ENCODE measurements at regions not wholly inside any gene's neighbourhood (a gene's known extent, or its start where the extent isn't known, plus 50 kb on each side); places are given as distances from the start of the nearest gene placed in this dataset.

GRCh38 chr4:111992351-111993168 lies 152.7 kb upstream of the FAM241A start:
- Histone ChIP-seq H2BK12ac (ENCODE audit: low read depth, low read length) (no peak overlapping the region), H2BK120ac (replicated peaks; ENCODE audit: low read depth, low read length) (no peak overlapping the region), H3K4me3 (ENCODE audit: extremely low read depth in 1 of 4, insufficient read depth in 2 of 4, low read depth in 3 of 4, low read length in 4 of 4) (no peak overlapping the region), H2BK5ac (ENCODE audit: low read depth, low read length) (no peak overlapping the region), H4K8ac (ENCODE audit: extremely low read depth, insufficient read depth, low read length) (no peak overlapping the region), H4K5ac (ENCODE audit: insufficient read length, low read depth, low read length) (no peak overlapping the region), H2AFZ (ENCODE audit: low read length) (no peak overlapping the region), H3K9me3 (ENCODE audit: insufficient read depth in 2 of 2, low read depth in 1 of 2, low read length in 1 of 2) (no peaks in the 10 kb centered on the region), H3K27me3 (replicated peaks in 1 of 4; ENCODE audit: control insufficient read depth in 3 of 4, extremely low read depth in 1 of 4, insufficient read depth in 3 of 4, low read length in 3 of 4) (no peaks in the 10 kb centered on the region), H3K79me1 (ENCODE audit: low read depth, low read length) (no peaks in the 10 kb centered on the region), H4K20me1 (replicated peaks in 1 of 2; ENCODE audit: control insufficient read depth in 1 of 2, insufficient read depth in 2 of 2, low read length in 2 of 2) (no peaks in the 10 kb centered on the region), H3K4me1 (replicated peaks in 1 of 4; ENCODE audit: control insufficient read depth in 3 of 4, insufficient read depth in 4 of 4, low read length in 3 of 4) (no peaks in the 10 kb centered on the region), H3K23ac (ENCODE audit: insufficient read length) (no peak overlapping the region), H3K18ac (ENCODE audit: extremely low read depth, low read length) (no peak overlapping the region), H3K27ac (ENCODE audit: low read depth, low read length) (no peak overlapping the region), H3K56ac (replicated peaks; ENCODE audit: insufficient read length, low read depth, low read length) (no peak overlapping the region), H3K9ac (replicated peaks in 1 of 4; ENCODE audit: extremely low read depth in 1 of 4, low read depth in 3 of 4, low read length in 3 of 4) (no peak overlapping the region), H2AK5ac (ENCODE audit: low read depth, low read length) (no peak overlapping the region), H4K91ac (replicated peaks; ENCODE audit: insufficient read length, low read length) (no peak overlapping the region), H2BK15ac (ENCODE audit: low read length) (no peak overlapping the region), H3K36me3 (ENCODE audit: control insufficient read depth in 2 of 4, insufficient read depth in 4 of 4, low read length in 3 of 4) (no peaks in the 10 kb centered on the region), H3K14ac (ENCODE audit: insufficient read length) (no peak overlapping the region), H2BK20ac (ENCODE audit: low read length) (no peak overlapping the region), H3K23me2 (ENCODE audit: low read depth, low read length) (no peaks in the 10 kb centered on the region), H3K4me2 (ENCODE audit: insufficient read depth in 1 of 2, low read depth in 2 of 2, low read length in 2 of 2) (no peak overlapping the region), H3K4ac (replicated peaks; ENCODE audit: insufficient read length, low read depth, low read length) (no peak overlapping the region), H3K79me2 (ENCODE audit: control insufficient read depth in 1 of 2, insufficient read depth in 2 of 2, low read length in 2 of 2) (no peaks in the 10 kb centered on the region)
- TF ChIP-seq POLR2AphosphoS5 (IDR thresholded peaks at IDR 0.05; ENCODE audit: low read depth, low read length), result no peak
- no peak for TF ChIP-seq NRF1 (IDR thresholded peaks at IDR 0.05; ENCODE audit: low read depth, low read length)
- TF ChIP-seq MAFK (IDR thresholded peaks at IDR 0.05; ENCODE audit: low read depth, low read length), result no peak
- TF ChIP-seq GTF2F1 (IDR thresholded peaks at IDR 0.05; ENCODE audit: borderline replicate concordance, low read depth, low read length), result no peak
- no peak for TF ChIP-seq CBX5 (IDR thresholded peaks at IDR 0.05; ENCODE audit: low read depth, low read length)
- TF ChIP-seq CBX8 (IDR thresholded peaks at IDR 0.05; ENCODE audit: borderline replicate concordance, low read depth, low read length), result no peak
- CTCF ChIA-PET (ENCODE audit: partially characterized antibody), result interaction anchor here (1.4 kb wide), 1 partner anchor 10 kb away, joined by 6 read pairs; no protein-coding TSS in a partner anchor
- POLR2A ChIA-PET (ENCODE audit: partially characterized antibody), result no interaction called here
- FAIRE-seq (no peak), DNase-seq (ENCODE audit: low read depth in 1 of 2, low spot score in 2 of 2) (no peak)
- WGBS, 2 experiments (ENCODE audit: extremely low coverage in 1 of 2, insufficient coverage in 1 of 2, insufficient read length in 1 of 2, insufficient replicate concordance in 2 of 2, low coverage in 1 of 2, low lambda C conversion rate in 2 of 2, missing lambda C conversion rate in 1 of 2), result 91% methylated on average over 7 of the region's 7 CpGs; no CpG with 5 or more reads in 1 of the 2 experiments
